ENCODE measurements at regions not wholly inside any gene's neighbourhood (a gene's known extent, or its start where the extent isn't known, plus 50 kb on each side); places are given as distances from the start of the nearest gene placed in this dataset.

DNA sequence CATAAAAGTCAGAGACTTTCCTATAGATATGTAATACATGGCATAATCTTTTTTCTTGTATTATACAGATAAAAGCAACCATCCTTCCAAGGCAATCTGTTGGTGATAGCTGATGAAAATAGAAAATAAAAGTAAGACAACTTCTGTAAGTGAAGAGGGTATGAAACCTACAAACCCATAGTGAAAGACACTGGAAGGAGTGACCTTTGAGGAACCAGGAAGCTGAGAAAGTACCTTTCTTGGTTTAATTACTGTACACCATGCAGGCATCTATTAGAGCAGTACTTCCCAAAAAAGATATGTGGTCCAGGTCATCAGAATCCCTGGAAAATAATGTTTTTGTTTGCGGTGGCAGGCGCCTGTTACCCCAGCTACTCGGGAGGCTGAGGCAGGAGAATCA is 906.6 kb upstream of the KLHL29 start (continued):
- TF ChIP-seq ZNF101 (CRISPR knock-in tag; IDR thresholded peaks at IDR 0.05; ENCODE audit: borderline replicate concordance, low read depth) (no peak), HHEX (CRISPR knock-in tag; IDR thresholded peaks at IDR 0.05) (no peak), FOXA3 (CRISPR knock-in tag; IDR thresholded peaks at IDR 0.05) (no peak), FLYWCH1 (CRISPR knock-in tag; IDR thresholded peaks at IDR 0.05) (no peak), ZNF230 (CRISPR knock-in tag; IDR thresholded peaks at IDR 0.05) (no peak), ATM (IDR thresholded peaks at IDR 0.05; ENCODE audit: borderline replicate concordance) (no peak), RARA (CRISPR knock-in tag; IDR thresholded peaks at IDR 0.05) (no peak), GFI1 (CRISPR knock-in tag; IDR thresholded peaks at IDR 0.05; ENCODE audit: borderline replicate concordance) (no peak)
- TF ChIP-seq, protein P1, sequence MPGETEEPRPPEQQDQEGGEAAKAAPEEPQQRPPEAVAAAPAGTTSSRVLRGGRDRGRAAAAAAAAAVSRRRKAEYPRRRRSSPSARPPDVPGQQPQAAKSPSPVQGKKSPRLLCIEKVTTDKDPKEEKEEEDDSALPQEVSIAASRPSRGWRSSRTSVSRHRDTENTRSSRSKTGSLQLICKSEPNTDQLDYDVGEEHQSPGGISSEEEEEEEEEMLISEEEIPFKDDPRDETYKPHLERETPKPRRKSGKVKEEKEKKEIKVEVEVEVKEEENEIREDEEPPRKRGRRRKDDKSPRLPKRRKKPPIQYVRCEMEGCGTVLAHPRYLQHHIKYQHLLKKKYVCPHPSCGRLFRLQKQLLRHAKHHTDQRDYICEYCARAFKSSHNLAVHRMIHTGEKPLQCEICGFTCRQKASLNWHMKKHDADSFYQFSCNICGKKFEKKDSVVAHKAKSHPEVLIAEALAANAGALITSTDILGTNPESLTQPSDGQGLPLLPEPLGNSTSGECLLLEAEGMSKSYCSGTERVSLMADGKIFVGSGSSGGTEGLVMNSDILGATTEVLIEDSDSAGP (CRISPR knock-in tag; IDR thresholded peaks at IDR 0.05; ENCODE audit: borderline replicate concordance) = no peak
- TF ChIP-seq, protein P2, sequence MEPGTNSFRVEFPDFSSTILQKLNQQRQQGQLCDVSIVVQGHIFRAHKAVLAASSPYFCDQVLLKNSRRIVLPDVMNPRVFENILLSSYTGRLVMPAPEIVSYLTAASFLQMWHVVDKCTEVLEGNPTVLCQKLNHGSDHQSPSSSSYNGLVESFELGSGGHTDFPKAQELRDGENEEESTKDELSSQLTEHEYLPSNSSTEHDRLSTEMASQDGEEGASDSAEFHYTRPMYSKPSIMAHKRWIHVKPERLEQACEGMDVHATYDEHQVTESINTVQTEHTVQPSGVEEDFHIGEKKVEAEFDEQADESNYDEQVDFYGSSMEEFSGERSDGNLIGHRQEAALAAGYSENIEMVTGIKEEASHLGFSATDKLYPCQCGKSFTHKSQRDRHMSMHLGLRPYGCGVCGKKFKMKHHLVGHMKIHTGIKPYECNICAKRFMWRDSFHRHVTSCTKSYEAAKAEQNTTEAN (CRISPR knock-in tag; conservative IDR thresholded peaks at IDR 0.05) = no peak
- TF ChIP-seq, protein P3, sequence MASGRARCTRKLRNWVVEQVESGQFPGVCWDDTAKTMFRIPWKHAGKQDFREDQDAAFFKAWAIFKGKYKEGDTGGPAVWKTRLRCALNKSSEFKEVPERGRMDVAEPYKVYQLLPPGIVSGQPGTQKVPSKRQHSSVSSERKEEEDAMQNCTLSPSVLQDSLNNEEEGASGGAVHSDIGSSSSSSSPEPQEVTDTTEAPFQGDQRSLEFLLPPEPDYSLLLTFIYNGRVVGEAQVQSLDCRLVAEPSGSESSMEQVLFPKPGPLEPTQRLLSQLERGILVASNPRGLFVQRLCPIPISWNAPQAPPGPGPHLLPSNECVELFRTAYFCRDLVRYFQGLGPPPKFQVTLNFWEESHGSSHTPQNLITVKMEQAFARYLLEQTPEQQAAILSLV (CRISPR knock-in tag; IDR thresholded peaks at IDR 0.05; ENCODE audit: borderline replicate concordance) = no peak
- TF ChIP-seq, protein P4, sequence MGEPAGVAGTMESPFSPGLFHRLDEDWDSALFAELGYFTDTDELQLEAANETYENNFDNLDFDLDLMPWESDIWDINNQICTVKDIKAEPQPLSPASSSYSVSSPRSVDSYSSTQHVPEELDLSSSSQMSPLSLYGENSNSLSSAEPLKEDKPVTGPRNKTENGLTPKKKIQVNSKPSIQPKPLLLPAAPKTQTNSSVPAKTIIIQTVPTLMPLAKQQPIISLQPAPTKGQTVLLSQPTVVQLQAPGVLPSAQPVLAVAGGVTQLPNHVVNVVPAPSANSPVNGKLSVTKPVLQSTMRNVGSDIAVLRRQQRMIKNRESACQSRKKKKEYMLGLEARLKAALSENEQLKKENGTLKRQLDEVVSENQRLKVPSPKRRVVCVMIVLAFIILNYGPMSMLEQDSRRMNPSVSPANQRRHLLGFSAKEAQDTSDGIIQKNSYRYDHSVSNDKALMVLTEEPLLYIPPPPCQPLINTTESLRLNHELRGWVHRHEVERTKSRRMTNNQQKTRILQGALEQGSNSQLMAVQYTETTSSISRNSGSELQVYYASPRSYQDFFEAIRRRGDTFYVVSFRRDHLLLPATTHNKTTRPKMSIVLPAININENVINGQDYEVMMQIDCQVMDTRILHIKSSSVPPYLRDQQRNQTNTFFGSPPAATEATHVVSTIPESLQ (CRISPR knock-in tag; conservative IDR thresholded peaks at IDR 0.05) = no peak

Measured in HepG2 (cell line).